ENCODE measurements at regions not wholly inside any gene's neighbourhood (a gene's known extent, or its start where the extent isn't known, plus 50 kb on each side); places are given as distances from the start of the nearest gene placed in this dataset.

GRCh38 chr12:92520511-92520910, 182.3 kb upstream of the PLEKHG7 start:
- H2AFZ ChIP-seq (ENCODE audit: low read length) = no peak overlapping the region

GRCh38 chr12:92519284-92519683, 183.5 kb upstream of the PLEKHG7 start:
- no peaks in the 10 kb centered on the region for H3K27me3 ChIP-seq (ENCODE audit: low read length)
- no peak overlapping the region for H3K9ac ChIP-seq (ENCODE audit: low read length)
- H3K4me3 ChIP-seq (ENCODE audit: low read length) = no peak overlapping the region
- DNase-seq = no peak
- no peaks in the 10 kb centered on the region for H3K4me1 ChIP-seq (ENCODE audit: low read length)
- H3K79me2 ChIP-seq (ENCODE audit: low read length) = no peaks in the 10 kb centered on the region
- no peaks in the 10 kb centered on the region for H4K20me1 ChIP-seq (ENCODE audit: insufficient read depth, low read depth, low read length)
- no peak overlapping the region for H3K4me2 ChIP-seq (ENCODE audit: low read depth, low read length, poor library complexity, severe bottlenecking)
- no peak overlapping the region for H2AFZ ChIP-seq (ENCODE audit: low read length)
- no peaks in the 10 kb centered on the region for H3K9me3 ChIP-seq (ENCODE audit: low read length)
- no peak overlapping the region for H3K27ac ChIP-seq (ENCODE audit: low read length)
- H3K36me3 ChIP-seq (ENCODE audit: insufficient read depth, low read length) = no peaks in the 10 kb centered on the region
- H3K9me2 ChIP-seq (replicated peaks; ENCODE audit: insufficient read depth, low read length) = no peaks in the 10 kb centered on the region

More at GRCh38 chr12:92520511-92520910, 182.3 kb upstream of the PLEKHG7 start:
- Histone ChIP-seq H3K79me2 (ENCODE audit: low read length) (no peaks in the 10 kb centered on the region), H3K9me3 (ENCODE audit: low read length) (no peaks in the 10 kb centered on the region), H3K4me1 (ENCODE audit: low read length) (no peaks in the 10 kb centered on the region), H3K27ac (ENCODE audit: low read length) (no peak overlapping the region), H3K36me3 (ENCODE audit: insufficient read depth, low read length) (no peaks in the 10 kb centered on the region), H3K9me2 (replicated peaks; ENCODE audit: insufficient read depth, low read length) (no peaks in the 10 kb centered on the region), H3K27me3 (ENCODE audit: low read length) (no peaks in the 10 kb centered on the region), H4K20me1 (ENCODE audit: insufficient read depth, low read depth, low read length) (no peaks in the 10 kb centered on the region), H3K4me3 (ENCODE audit: low read length) (no peak overlapping the region), H3K4me2 (ENCODE audit: low read depth, low read length, poor library complexity, severe bottlenecking) (no peak overlapping the region), H3K9ac (ENCODE audit: low read length) (no peak overlapping the region)
- DNase-seq = no peak

GRCh38 chr12:92518071-92518470, 184.7 kb upstream of the PLEKHG7 start:
- Histone ChIP-seq H3K4me1 (ENCODE audit: low read length) (no peaks in the 10 kb centered on the region), H4K20me1 (ENCODE audit: insufficient read depth, low read depth, low read length) (no peaks in the 10 kb centered on the region), H3K9me2 (replicated peaks; ENCODE audit: insufficient read depth, low read length) (no peaks in the 10 kb centered on the region), H3K9me3 (ENCODE audit: low read length) (no peaks in the 10 kb centered on the region), H3K36me3 (ENCODE audit: insufficient read depth, low read length) (no peaks in the 10 kb centered on the region), H3K27ac (ENCODE audit: low read length) (no peak overlapping the region), H3K9ac (ENCODE audit: low read length) (no peak overlapping the region), H3K27me3 (ENCODE audit: low read length) (no peaks in the 10 kb centered on the region), H3K79me2 (ENCODE audit: low read length) (no peaks in the 10 kb centered on the region), H2AFZ (ENCODE audit: low read length) (no peak overlapping the region), H3K4me3 (ENCODE audit: low read length) (no peak overlapping the region), H3K4me2 (ENCODE audit: low read depth, low read length, poor library complexity, severe bottlenecking) (no peak overlapping the region)
- DNase-seq = no peak

DNA sequence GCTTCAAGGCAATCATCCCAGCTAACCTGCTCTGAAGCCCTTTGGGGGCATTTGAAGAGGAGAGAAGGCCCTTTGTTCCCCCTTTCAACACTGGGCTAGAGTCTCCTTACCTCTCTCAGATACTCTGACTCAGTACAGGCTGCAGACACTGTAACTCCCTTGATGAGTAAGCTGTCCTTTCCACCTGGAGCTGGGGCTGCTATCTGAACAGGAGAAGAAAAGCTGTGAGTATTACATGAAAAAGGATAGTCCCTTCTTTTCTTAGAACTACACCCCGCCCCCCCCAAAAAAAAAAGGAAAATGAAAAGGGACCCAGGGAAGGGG, 186.6 kb upstream of the PLEKHG7 start:
- no peak for DNase-seq
- H3K27ac ChIP-seq (ENCODE audit: low read length) = no peak overlapping the region

DNA sequence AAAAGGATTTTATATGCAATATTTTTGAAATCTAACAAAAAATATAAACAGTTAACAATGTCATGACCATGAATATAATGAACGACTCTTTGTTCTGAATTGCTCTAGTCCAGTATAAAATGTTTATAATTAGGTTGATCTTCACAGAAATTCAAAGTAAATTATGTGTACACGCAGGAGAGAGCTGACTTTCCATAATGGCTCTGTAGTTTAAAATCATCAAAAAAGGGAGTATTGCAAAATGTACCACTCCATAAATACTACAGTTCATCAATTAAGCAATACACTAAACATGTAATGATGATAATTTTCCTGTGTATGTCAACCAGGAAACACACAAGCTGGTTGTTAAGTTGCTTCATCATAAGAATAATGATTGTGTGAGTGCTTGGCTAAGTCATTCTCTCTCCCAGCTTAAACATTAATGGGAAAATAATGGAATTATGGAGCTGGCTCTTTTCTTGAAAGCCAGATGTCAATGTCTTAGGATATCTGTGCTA, 189.5 kb upstream of the PLEKHG7 start:
- Histone ChIP-seq H3K4me2 (ENCODE audit: low read depth, low read length, poor library complexity, severe bottlenecking) (no peak overlapping the region), H3K4me3 (ENCODE audit: low read length) (no peak overlapping the region), H3K9me2 (replicated peaks; ENCODE audit: insufficient read depth, low read length) (no peaks in the 10 kb centered on the region), H4K20me1 (ENCODE audit: insufficient read depth, low read depth, low read length) (no peaks in the 10 kb centered on the region), H3K27ac (ENCODE audit: low read length) (no peak overlapping the region), H3K27me3 (ENCODE audit: low read length) (no peaks in the 10 kb centered on the region), H2AFZ (ENCODE audit: low read length) (no peak overlapping the region), H3K36me3 (ENCODE audit: insufficient read depth, low read length) (no peaks in the 10 kb centered on the region), H3K4me1 (ENCODE audit: low read length) (no peaks in the 10 kb centered on the region), H3K9ac (ENCODE audit: low read length) (no peak overlapping the region), H3K79me2 (ENCODE audit: low read length) (no peaks in the 10 kb centered on the region), H3K9me3 (ENCODE audit: low read length) (no peaks in the 10 kb centered on the region)
- no peak for DNase-seq

More for the DNA sequence above, 186.6 kb upstream of the PLEKHG7 start:
- Histone ChIP-seq H3K36me3 (ENCODE audit: insufficient read depth, low read length) (no peaks in the 10 kb centered on the region), H3K9me2 (replicated peaks; ENCODE audit: insufficient read depth, low read length) (no peaks in the 10 kb centered on the region), H3K4me1 (ENCODE audit: low read length) (no peaks in the 10 kb centered on the region), H4K20me1 (ENCODE audit: insufficient read depth, low read depth, low read length) (no peaks in the 10 kb centered on the region), H3K9ac (ENCODE audit: low read length) (no peak overlapping the region), H3K27me3 (ENCODE audit: low read length) (no peaks in the 10 kb centered on the region), H3K4me3 (ENCODE audit: low read length) (no peak overlapping the region), H3K4me2 (ENCODE audit: low read depth, low read length, poor library complexity, severe bottlenecking) (no peak overlapping the region), H3K9me3 (ENCODE audit: low read length) (no peaks in the 10 kb centered on the region), H2AFZ (ENCODE audit: low read length) (no peak overlapping the region), H3K79me2 (ENCODE audit: low read length) (no peaks in the 10 kb centered on the region)

- no peaks in the 10 kb centered on the region for H3K4me1 ChIP-seq (ENCODE audit: low read length)
- no peaks in the 10 kb centered on the region for H3K9me2 ChIP-seq (replicated peaks; ENCODE audit: insufficient read depth, low read length)
- no peaks in the 10 kb centered on the region for H3K27me3 ChIP-seq (ENCODE audit: low read length)
- no peak overlapping the region for H3K9ac ChIP-seq (ENCODE audit: low read length)
- H3K9me3 ChIP-seq (ENCODE audit: low read length) = no peaks in the 10 kb centered on the region
- H3K36me3 ChIP-seq (ENCODE audit: insufficient read depth, low read length) = no peaks in the 10 kb centered on the region
- H3K79me2 ChIP-seq (ENCODE audit: low read length) = no peaks in the 10 kb centered on the region
- H3K27ac ChIP-seq (ENCODE audit: low read length) = no peak overlapping the region
- H4K20me1 ChIP-seq (ENCODE audit: insufficient read depth, low read depth, low read length) = no peaks in the 10 kb centered on the region
- H2AFZ ChIP-seq (ENCODE audit: low read length) = no peak overlapping the region
- H3K4me3 ChIP-seq (ENCODE audit: low read length) = no peak overlapping the region
- H3K4me2 ChIP-seq (ENCODE audit: low read depth, low read length, poor library complexity, severe bottlenecking) = no peak overlapping the region
- DNase-seq = no peak
These were observed 191.0 kb upstream of the PLEKHG7 start for GRCh38 chr12:92511786-92512185.

DNA sequence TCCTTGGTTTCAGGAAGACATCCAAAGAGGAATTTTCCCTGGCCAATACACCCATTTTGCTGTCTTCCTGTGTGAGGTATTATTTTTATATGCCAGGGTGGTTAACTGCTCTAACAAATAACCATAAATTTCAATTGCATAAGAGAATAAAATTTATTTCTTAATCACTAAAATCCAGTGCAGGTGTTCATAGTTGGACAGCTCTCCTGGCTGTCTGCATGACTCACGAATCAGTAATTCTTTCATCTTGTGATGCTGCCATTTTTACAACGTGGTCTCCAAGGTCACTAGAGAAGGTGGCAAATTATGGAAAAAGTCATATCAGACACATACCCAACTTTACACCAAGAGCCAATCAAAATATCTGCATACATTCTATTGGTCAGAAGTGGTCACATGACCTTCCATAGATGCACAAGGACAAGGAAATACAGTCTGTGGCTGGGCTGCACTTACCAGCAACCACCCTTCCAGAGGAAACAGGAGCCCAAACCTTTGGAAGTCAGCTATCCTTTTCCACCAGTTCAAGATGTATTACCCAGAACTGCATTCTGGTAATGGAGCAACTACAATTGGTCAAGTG, 193.5 kb upstream of the PLEKHG7 start:
- no peaks in the 10 kb centered on the region for H3K27me3 ChIP-seq (ENCODE audit: low read length)
- no peak overlapping the region for H3K27ac ChIP-seq (ENCODE audit: low read length)
- H3K4me3 ChIP-seq (ENCODE audit: low read length) = no peak overlapping the region
- no peak overlapping the region for H3K9ac ChIP-seq (ENCODE audit: low read length)
- DNase-seq = no peak
- no peak overlapping the region for H3K4me2 ChIP-seq (ENCODE audit: low read depth, low read length, poor library complexity, severe bottlenecking)
- no peaks in the 10 kb centered on the region for H4K20me1 ChIP-seq (ENCODE audit: insufficient read depth, low read depth, low read length)
- no peaks in the 10 kb centered on the region for H3K9me2 ChIP-seq (replicated peaks; ENCODE audit: insufficient read depth, low read length)
- H3K4me1 ChIP-seq (ENCODE audit: low read length) = peaks cover 3% of the 10 kb centered on the region
- H3K36me3 ChIP-seq (ENCODE audit: insufficient read depth, low read length) = no peaks in the 10 kb centered on the region
- no peak overlapping the region for H2AFZ ChIP-seq (ENCODE audit: low read length)
- no peaks in the 10 kb centered on the region for H3K79me2 ChIP-seq (ENCODE audit: low read length)
- no peaks in the 10 kb centered on the region for H3K9me3 ChIP-seq (ENCODE audit: low read length)

- Histone ChIP-seq H3K4me3 (ENCODE audit: low read length) (no peak overlapping the region), H3K9ac (ENCODE audit: low read length) (no peak overlapping the region), H3K27me3 (ENCODE audit: low read length) (no peaks in the 10 kb centered on the region), H3K9me2 (replicated peaks; ENCODE audit: insufficient read depth, low read length) (no peaks in the 10 kb centered on the region), H3K27ac (ENCODE audit: low read length) (no peak overlapping the region), H3K4me1 (ENCODE audit: low read length) (peaks cover 3% of the 10 kb centered on the region), H4K20me1 (ENCODE audit: insufficient read depth, low read depth, low read length) (no peaks in the 10 kb centered on the region), H3K79me2 (ENCODE audit: low read length) (no peaks in the 10 kb centered on the region), H2AFZ (ENCODE audit: low read length) (no peak overlapping the region), H3K36me3 (ENCODE audit: insufficient read depth, low read length) (no peaks in the 10 kb centered on the region), H3K9me3 (ENCODE audit: low read length) (no peaks in the 10 kb centered on the region), H3K4me2 (ENCODE audit: low read depth, low read length, poor library complexity, severe bottlenecking) (no peak overlapping the region)
- DNase-seq = no peak
These were observed 195.9 kb upstream of the PLEKHG7 start for GRCh38 chr12:92506891-92507290.

DNA sequence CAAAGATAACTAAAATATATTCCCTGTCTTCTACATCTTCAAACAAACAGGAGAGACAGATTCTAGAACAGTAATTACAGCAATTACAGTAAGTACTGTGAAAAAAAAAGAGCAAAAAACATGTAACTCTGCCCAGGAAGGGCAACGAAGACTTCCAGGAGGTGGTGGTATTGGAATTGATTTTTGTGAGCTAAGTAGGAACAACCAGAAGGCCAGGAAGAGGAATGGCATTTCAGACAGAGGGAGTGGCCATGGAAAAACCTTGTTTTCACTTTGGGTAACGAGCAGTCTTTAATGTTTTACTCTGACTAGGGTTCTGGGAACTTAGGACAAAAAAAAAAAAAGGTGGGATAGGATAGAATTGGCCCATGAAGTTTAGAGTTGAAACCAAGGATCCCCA, 196.3 kb upstream of the PLEKHG7 start:
- no peaks in the 10 kb centered on the region for H3K9me2 ChIP-seq (replicated peaks; ENCODE audit: insufficient read depth, low read length)
- DNase-seq = no peak
- peaks cover 3% of the 10 kb centered on the region for H3K4me1 ChIP-seq (ENCODE audit: low read length)
- no peak overlapping the region for H3K9ac ChIP-seq (ENCODE audit: low read length)
- H3K4me2 ChIP-seq (ENCODE audit: low read depth, low read length, poor library complexity, severe bottlenecking) = no peak overlapping the region
- H3K79me2 ChIP-seq (ENCODE audit: low read length) = no peaks in the 10 kb centered on the region
- no peaks in the 10 kb centered on the region for H3K9me3 ChIP-seq (ENCODE audit: low read length)
- no peaks in the 10 kb centered on the region for H3K36me3 ChIP-seq (ENCODE audit: insufficient read depth, low read length)
- H3K27ac ChIP-seq (ENCODE audit: low read length) = no peak overlapping the region
- H3K27me3 ChIP-seq (ENCODE audit: low read length) = no peaks in the 10 kb centered on the region
- no peak overlapping the region for H2AFZ ChIP-seq (ENCODE audit: low read length)
- no peaks in the 10 kb centered on the region for H4K20me1 ChIP-seq (ENCODE audit: insufficient read depth, low read depth, low read length)
- H3K4me3 ChIP-seq (ENCODE audit: low read length) = no peak overlapping the region

Measured in Karpas-422 (cell line).